ENCODE measurements at regions not wholly inside any gene's neighbourhood (a gene's known extent, or its start where the extent isn't known, plus 50 kb on each side); places are given as distances from the start of the nearest gene placed in this dataset.
A peak's percentile ranks its signal among the peaks of the same experiment; 100 is the strongest.
"Not testable (repeated sequence)": the region's sequence is repeated elsewhere in the genome, so short reads cannot be mapped to it uniquely, and the experiment has no call there.

DNA sequence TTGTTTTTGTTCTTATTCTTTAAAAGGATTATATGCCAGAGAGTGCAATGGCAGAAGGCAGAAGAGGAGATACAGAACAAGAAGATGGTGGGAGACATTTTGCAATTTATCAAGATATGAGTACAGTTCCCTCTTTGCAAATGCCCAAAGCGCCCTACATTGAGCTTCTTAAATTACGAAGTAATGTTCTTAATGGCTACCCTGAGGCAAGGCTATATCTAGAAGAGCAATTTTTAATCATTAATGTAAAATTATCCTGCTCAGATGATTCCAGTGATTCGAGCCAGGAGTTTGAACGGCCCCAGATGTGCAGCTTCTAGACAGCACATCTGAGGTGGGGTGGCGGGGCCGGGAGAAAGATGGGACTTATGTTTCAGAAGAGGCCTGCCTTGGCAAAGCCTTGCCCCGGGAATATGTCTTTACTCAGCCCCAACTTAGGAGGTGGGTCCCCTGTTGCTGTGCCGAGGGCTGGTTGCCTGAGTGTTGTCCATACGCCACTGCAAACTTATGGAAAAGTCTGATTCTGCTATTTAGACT lies 84.9 kb upstream of the MLN start:
- ATAC-seq (no peak), DNase-seq (no peak)
- no peaks in the 10 kb centered on the region for H3K36me3 ChIP-seq
- no peak overlapping the region for H3K4me3 ChIP-seq
- H3K27ac ChIP-seq, result no peak overlapping the region
- intact Hi-C loops (cut with DNase I), result no loop called here
- TF ChIP-seq, protein P1, sequence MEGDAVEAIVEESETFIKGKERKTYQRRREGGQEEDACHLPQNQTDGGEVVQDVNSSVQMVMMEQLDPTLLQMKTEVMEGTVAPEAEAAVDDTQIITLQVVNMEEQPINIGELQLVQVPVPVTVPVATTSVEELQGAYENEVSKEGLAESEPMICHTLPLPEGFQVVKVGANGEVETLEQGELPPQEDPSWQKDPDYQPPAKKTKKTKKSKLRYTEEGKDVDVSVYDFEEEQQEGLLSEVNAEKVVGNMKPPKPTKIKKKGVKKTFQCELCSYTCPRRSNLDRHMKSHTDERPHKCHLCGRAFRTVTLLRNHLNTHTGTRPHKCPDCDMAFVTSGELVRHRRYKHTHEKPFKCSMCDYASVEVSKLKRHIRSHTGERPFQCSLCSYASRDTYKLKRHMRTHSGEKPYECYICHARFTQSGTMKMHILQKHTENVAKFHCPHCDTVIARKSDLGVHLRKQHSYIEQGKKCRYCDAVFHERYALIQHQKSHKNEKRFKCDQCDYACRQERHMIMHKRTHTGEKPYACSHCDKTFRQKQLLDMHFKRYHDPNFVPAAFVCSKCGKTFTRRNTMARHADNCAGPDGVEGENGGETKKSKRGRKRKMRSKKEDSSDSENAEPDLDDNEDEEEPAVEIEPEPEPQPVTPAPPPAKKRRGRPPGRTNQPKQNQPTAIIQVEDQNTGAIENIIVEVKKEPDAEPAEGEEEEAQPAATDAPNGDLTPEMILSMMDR (IDR thresholded peaks at IDR 0.05), result no peak
- no peaks in the 10 kb centered on the region for H3K27me3 ChIP-seq
- H3K9me3 ChIP-seq, result no peaks in the 10 kb centered on the region
- H3K4me1 ChIP-seq, result no peaks in the 10 kb centered on the region

DNA sequence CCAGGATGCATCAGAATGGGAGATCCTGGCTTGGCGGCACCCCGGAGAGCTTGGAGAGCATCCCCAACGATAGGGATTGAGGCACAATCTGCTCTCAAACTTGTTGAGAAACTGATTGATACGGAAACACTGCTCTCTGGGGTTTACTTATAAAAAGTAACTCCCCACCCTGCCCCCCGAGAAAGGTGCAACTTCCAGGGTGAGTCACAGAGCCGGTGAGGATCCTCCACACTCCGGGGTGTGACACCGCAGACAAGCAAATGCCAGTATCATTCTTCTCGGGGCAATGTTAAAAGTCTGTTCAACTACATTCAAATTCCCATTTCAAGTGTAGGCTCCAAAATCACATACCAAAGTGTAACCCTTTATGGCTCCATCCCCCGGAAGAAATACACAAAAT lies 84.4 kb upstream of the MLN start:
- intact Hi-C loops (cut with DNase I), result no loop called here

DNA sequence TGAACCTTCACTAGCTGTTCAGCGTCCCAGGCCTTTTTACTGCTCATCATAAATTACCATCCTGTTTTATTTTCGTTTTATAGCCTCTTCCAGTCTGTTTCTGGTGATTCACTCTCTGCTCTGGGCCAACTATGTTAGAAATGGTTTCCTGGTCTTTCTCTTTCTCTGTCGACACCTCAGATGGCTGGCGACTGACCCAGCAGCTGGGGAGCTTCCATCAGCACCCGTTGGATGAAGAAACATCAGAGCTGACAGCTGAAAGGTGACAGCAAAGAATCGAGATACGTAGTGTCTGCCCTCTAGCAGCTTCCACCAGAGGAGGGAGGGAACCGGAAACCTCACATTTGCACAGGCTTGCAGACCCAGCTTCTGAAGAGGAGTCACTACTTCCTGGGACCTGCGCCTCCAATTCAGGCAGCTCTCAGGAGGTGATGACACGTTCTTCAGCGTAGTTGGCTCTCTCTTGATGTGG lies 82.9 kb upstream of the MLN start:
- H3K4me3 ChIP-seq, result no peak overlapping the region
- no peaks in the 10 kb centered on the region for H3K4me1 ChIP-seq
- no peaks in the 10 kb centered on the region for H3K27me3 ChIP-seq
- no peaks in the 10 kb centered on the region for H3K9me3 ChIP-seq
- intact Hi-C loops (cut with DNase I), result no loop called here
- TF ChIP-seq, protein P1 (IDR thresholded peaks at IDR 0.05), result no peak
- ATAC-seq, result peak; percentile 30
- no peak overlapping the region for H3K27ac ChIP-seq
- DNase-seq, result no peak
- H3K36me3 ChIP-seq, result no peaks in the 10 kb centered on the region

More for the DNA sequence above, 84.4 kb upstream of the MLN start:
- TF ChIP-seq, protein P1 (IDR thresholded peaks at IDR 0.05), result no peak
- Histone ChIP-seq H3K27ac (no peak overlapping the region), H3K4me1 (no peaks in the 10 kb centered on the region), H3K4me3 (no peak overlapping the region), H3K36me3 (no peaks in the 10 kb centered on the region), H3K9me3 (no peaks in the 10 kb centered on the region), H3K27me3 (no peaks in the 10 kb centered on the region)
- DNase-seq (no peak), ATAC-seq (no peak)

DNA sequence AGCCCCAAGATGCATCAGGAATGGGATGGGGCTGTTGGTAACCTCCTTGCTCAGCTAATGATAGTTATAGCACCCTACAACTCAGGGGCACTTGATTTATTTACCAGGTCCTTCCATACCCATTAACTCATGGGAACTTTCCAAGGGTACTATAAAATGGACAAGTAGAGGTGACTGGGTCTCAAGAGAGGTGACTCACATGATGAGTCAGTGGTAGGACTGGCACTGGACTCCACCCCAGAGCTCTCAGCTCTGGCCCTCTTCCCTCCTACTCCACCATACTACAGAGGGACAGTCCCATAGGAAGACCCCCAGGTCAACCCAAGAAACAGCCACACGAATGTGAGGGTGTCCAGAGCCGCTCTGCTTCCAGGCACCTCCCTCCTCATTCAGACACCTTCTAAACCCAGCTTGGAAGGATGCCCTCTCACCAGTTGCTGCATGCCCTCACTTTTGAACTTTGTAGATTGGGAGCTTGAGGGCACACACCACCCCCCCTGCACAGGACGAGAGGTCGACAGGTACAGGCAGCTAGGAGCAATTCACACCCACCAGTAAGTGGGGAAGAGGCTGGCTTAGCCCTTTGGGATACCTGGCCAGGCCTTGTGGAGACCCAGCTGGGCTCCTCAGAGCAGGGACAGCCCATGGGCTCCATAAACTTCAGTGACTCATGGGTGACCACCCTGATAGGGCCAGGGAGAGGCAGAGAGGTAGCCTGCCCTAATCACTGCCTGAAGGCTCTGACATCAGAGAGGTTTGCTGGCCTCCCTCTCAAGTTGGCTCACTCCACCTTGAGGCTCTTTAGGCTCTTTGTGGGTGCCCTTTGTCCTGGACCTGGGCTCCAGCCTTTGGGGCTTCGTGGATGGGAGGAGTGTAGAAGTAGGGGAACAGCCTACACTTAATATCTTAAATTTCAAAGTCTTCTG lies 81.6 kb upstream of the MLN start:
- TF ChIP-seq, protein P1 (IDR thresholded peaks at IDR 0.05), result no peak
- Histone ChIP-seq H3K4me3 (no peak overlapping the region), H3K9me3 (no peaks in the 10 kb centered on the region), H3K27me3 (no peaks in the 10 kb centered on the region), H3K27ac (no peak overlapping the region), H3K4me1 (no peaks in the 10 kb centered on the region), H3K36me3 (no peaks in the 10 kb centered on the region)
- intact Hi-C loops (cut with DNase I), result no loop called here
- peak; percentile 21 for ATAC-seq
- DNase-seq, result no peak

DNA sequence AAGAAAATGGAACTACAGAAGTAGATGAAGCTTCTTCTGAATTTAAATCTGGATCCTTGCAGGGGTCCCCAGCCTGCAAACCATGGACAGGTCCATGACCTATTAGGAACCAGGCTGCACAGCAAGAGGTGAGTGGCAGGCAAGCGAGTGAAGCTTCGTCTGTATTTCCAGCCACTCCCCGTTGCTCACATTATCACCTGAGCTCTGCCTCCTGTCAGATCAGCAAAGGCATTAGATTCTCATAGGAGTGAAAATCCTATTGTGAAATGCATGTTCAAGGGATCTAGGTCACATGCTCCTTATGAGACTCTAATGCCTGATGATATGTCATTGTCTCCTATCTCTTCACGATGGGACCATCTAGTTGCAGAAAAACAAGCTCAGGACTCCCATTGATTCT lies 79.8 kb upstream of the MLN start:
- ATAC-seq; intact Hi-C loops (cut with DNase I); H3K4me1 ChIP-seq; H3K9me3 ChIP-seq; H3K27ac ChIP-seq; H3K27me3 ChIP-seq; H3K36me3 ChIP-seq; DNase-seq; H3K4me3 ChIP-seq: not testable (repeated sequence)

DNA sequence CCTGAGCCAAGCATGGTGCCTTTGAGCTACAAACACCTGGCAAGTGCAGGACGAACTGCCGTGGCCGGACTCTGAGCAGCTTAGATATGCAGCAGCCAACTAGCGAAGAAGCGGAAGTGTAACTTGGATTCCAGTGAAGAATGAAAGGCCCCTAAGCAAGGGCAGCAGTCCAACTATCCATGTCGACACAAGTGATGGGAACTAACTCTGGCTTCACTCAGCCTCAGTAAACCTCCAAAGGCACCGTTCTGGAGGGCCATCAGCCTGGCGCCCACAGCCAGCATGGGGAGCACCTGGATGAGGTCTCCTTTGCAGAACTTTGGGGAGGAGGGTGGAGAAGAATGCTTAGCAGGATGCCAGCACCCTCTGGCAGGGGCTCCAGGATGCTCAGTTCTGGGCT lies 78.4 kb upstream of the MLN start:
- no peaks in the 10 kb centered on the region for H3K4me1 ChIP-seq
- no peaks in the 10 kb centered on the region for H3K36me3 ChIP-seq
- no peaks in the 10 kb centered on the region for H3K9me3 ChIP-seq
- intact Hi-C loops (cut with DNase I), result no loop called here
- TF ChIP-seq, protein P1 (IDR thresholded peaks at IDR 0.05), result no peak
- ATAC-seq (no peak), DNase-seq (no peak)
- H3K27me3 ChIP-seq, result no peaks in the 10 kb centered on the region
- no peak overlapping the region for H3K27ac ChIP-seq
- no peak overlapping the region for H3K4me3 ChIP-seq
